ENCODE measurements at regions not wholly inside any gene's neighbourhood (a gene's known extent, or its start where the extent isn't known, plus 50 kb on each side); places are given as distances from the start of the nearest gene placed in this dataset.

DNA sequence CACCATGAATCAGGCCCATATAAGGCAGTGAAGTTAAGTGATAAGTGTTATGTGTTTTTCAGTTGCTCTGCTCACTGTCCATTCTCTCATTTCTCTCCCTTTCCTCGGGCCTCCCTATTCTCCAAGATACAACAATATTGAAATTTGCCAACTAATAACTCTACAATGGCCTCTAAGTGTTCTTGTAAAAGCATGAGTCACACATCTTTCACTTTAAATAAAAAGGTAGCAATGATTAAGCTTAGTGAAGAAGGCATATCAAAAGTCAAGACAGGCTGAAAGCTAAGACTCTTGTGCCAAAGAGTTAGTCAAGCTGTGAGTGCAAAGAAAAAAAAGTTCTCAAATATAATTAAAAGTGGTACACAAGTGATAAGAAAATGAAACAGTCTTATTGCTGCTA is 675.4 kb downstream of the OTOL1 start:
- no peak for DNase-seq
- no peaks in the 10 kb centered on the region for H3K9me3 Mint-ChIP-seq
- H3K4me3 Mint-ChIP-seq = no peak overlapping the region
- H3K27me3 Mint-ChIP-seq = no peaks in the 10 kb centered on the region
- H3K36me3 Mint-ChIP-seq (ENCODE audit: low read depth) = no peaks in the 10 kb centered on the region
- H3K4me1 Mint-ChIP-seq = no peaks in the 10 kb centered on the region
- no peak overlapping the region for H3K27ac Mint-ChIP-seq
- ChIA-PET CTCF (interaction anchor here (1.1 kb wide), 1 partner anchor 9 kb away, joined by 3 read pairs; no protein-coding TSS in a partner anchor), POLR2A (no interaction called here)

DNA sequence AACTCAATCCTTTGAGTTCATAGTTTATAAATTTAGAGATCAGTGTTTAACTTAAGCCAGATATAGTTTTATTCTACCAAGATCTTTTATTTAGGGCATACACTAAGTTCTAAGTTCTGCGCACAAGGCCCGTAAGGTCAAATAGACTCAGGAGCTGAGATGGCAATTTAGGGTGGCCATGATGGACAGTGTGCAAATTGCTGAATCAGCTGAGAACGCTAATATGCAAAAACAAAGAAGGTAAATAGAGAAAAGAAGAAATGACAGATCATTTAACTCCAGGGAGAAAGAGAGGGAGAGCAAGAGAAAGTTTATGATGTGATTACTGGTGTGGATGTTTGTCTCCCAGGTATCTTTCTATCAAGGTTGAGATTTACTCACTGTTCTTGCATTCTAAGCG is 678.5 kb downstream of the OTOL1 start:
- ChIA-PET POLR2A (no interaction called here), CTCF (no interaction called here)
- Mint-ChIP-seq H3K4me1 (no peaks in the 10 kb centered on the region), H3K36me3 (ENCODE audit: low read depth) (no peaks in the 10 kb centered on the region), H3K27ac (no peak overlapping the region), H3K4me3 (no peak overlapping the region), H3K9me3 (peaks cover 2% of the 10 kb centered on the region), H3K27me3 (no peaks in the 10 kb centered on the region)
- DNase-seq = no peak

DNA sequence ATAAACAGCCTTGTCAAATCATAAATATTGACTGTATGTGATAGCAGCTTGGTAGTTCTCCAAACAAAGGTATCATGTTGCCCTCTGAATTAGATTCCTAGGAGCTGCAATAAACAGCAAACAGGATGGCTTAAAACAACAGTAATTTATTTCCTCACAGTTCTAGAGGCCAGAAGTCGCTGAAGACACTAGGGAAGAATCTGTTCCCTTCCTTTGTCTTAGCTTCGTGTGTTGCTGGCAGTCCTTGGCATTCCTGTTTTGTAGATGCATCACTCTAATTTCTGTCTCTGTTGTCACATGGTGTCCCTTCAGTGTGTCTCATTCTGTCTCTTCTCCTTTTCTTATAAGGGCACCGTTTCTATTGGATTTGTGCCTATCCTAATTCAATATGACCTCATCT is 679.3 kb downstream of the OTOL1 start:
- Mint-ChIP-seq H3K27ac (no peak overlapping the region), H3K9me3 (peaks cover 2% of the 10 kb centered on the region), H3K27me3 (no peaks in the 10 kb centered on the region), H3K4me1 (no peaks in the 10 kb centered on the region), H3K4me3 (no peak overlapping the region), H3K36me3 (ENCODE audit: low read depth) (no peaks in the 10 kb centered on the region)
- ChIA-PET POLR2A (no interaction called here), CTCF (no interaction called here)
- no peak for DNase-seq

DNA sequence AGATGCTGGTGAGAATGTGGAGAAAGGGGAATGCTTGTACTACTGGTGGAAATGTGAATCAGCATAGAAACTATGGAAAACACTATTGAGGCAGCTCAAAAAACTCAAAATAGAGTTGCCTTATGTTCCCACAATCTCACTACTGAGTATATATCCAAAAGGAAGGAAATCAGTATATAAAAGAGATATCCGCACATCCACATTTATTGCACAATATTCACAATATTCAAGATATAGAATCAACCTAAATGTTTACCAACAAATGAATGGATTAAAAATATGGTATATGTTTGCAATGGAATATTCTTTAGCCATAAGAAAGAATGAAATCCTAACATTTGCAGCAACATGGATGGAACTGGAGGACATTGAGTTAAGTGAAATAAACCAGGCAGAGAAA is 686.8 kb downstream of the OTOL1 start:
- H3K9me3 Mint-ChIP-seq = no peaks in the 10 kb centered on the region
- DNase-seq = no peak
- H3K27me3 Mint-ChIP-seq = no peaks in the 10 kb centered on the region
- H3K4me1 Mint-ChIP-seq = no peaks in the 10 kb centered on the region
- ChIA-PET POLR2A (no interaction called here), CTCF (no interaction called here)
- no peak overlapping the region for H3K27ac Mint-ChIP-seq
- no peak overlapping the region for H3K4me3 Mint-ChIP-seq
- no peaks in the 10 kb centered on the region for H3K36me3 Mint-ChIP-seq (ENCODE audit: low read depth)

DNA sequence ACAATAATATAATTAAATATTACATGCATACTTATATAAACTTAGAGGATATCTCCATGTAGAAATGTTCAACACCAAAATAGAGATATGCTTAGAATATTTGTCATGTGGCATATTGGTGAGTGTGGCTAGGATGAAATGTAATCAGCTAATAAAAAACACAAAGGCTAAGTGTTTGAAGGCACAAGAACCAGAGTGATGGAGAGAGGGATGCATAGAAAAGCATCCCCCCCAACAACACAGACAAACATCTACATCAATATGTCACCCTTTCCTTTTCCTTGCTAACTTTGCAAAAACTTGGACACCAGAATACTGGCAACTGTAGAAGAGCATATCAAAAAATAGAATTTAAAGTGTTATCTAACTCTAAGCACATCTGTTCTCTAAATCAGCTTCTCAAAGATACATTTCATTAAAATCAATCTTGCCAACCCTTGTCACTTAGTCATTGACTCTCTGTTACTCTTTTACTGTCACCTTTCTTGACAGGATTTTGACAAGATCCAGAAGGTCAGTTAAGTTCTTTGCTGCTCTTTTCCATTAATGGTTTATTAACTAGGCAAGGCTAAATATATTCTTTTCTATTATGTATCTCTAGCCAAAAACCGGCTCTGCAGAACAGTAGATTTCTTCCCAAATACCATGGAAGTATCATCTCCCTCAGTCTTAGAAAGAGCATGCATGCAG is 695.9 kb downstream of the OTOL1 start:
- no peak overlapping the region for H3K27ac Mint-ChIP-seq
- CTCF ChIA-PET = no interaction called here
- H3K9me3 Mint-ChIP-seq = no peaks in the 10 kb centered on the region
- no peaks in the 10 kb centered on the region for H3K4me1 Mint-ChIP-seq
- no peaks in the 10 kb centered on the region for H3K36me3 Mint-ChIP-seq (ENCODE audit: low read depth)
- H3K4me3 Mint-ChIP-seq = no peak overlapping the region
- POLR2A ChIA-PET = no interaction called here
- no peaks in the 10 kb centered on the region for H3K27me3 Mint-ChIP-seq
- no peak for DNase-seq

DNA sequence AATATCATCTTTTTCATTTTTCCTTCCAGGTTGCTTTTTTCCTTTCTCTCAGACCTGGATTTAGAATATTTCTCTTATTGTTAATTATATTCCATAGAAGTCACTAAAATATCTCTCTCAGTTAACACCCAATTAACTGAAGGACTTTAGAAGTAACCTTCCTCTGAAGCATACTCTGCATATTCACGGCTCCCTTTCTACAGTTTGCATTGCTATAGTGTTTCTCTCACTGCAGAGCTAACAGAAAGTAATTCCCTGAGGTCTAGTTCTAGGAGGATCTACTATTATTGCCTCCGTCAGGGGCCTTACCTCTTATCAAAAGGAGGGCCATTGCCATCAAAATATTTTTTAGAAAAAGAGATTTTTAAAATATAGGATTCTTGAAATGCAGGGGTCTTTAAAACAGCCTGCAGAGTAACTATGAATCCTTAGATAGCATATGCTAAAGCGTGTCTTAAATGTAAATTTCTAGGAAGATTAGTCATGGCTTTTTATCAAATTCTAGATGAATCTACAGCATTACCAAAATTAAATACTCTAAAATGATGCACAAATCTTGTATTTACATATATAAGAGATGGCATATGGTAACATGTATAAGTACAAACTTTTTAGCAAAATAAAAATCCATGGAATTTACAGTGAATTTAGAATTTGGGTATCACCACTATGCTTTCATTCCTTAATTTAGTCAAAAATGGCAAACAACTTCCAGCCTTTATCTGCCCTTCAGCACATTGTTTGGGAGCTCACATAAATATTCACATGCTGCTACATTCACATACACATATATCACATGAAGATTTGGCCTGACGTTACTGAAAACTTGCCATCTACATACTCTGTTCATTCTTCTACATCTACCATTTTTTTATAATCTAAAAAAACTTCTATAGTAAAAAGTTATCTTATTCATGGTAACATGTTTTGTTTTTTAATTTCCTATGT is 696.8 kb downstream of the OTOL1 start:
- no peak overlapping the region for H3K27ac Mint-ChIP-seq
- no peak overlapping the region for H3K4me3 Mint-ChIP-seq
- ChIA-PET CTCF (no interaction called here), POLR2A (no interaction called here)
- no peaks in the 10 kb centered on the region for H3K4me1 Mint-ChIP-seq
- no peaks in the 10 kb centered on the region for H3K9me3 Mint-ChIP-seq
- H3K27me3 Mint-ChIP-seq = no peaks in the 10 kb centered on the region
- no peaks in the 10 kb centered on the region for H3K36me3 Mint-ChIP-seq (ENCODE audit: low read depth)
- DNase-seq = no peak

DNA sequence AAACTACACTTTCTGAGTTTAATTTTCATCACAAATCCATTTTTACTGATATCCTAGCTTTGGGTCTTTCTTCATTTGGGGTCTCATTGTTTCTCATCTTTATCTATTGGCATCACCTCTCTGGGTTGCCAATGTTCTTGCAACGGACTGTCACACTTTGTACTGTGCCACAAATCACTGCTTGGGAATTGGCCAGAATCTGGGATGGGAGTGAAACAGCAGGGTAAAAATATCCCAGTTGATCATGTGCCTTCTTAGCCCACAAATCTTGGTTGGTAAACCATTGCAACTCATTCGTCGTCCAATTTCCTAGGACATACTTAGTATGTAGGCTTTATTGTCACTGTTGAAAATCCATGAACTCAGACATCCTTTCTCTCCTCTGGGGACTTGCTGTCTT is 698.5 kb downstream of the OTOL1 start:
- Mint-ChIP-seq H3K27me3 (no peaks in the 10 kb centered on the region), H3K4me3 (no peak overlapping the region), H3K4me1 (no peaks in the 10 kb centered on the region), H3K27ac (no peak overlapping the region), H3K9me3 (no peaks in the 10 kb centered on the region), H3K36me3 (ENCODE audit: low read depth) (no peaks in the 10 kb centered on the region)
- ChIA-PET CTCF (no interaction called here), POLR2A (no interaction called here)
- no peak for DNase-seq

DNA sequence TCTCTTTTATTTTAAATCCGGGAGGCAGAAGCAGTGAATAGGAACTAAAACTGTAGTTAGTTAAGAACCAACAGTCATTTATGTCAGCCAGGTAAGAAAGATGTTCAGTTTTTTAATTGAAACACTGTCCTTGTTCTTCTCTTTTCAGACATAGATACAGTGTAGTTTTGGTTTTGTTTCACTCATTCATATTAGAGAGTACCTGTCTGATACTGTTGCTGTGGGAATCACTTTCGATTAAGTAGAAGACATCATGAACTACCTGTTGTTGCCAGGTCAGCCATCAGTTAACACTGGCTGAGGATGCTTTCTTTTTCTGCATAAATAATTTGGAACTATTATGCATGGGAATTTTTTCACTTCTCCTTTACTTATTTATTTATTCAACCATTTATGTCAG is 700.4 kb downstream of the OTOL1 start:
- no peaks in the 10 kb centered on the region for H3K4me1 Mint-ChIP-seq
- CTCF ChIA-PET = no interaction called here
- POLR2A ChIA-PET = no interaction called here
- H3K4me3 Mint-ChIP-seq = no peak overlapping the region
- no peak overlapping the region for H3K27ac Mint-ChIP-seq
- H3K36me3 Mint-ChIP-seq (ENCODE audit: low read depth) = no peaks in the 10 kb centered on the region
- H3K9me3 Mint-ChIP-seq = no peaks in the 10 kb centered on the region
- no peaks in the 10 kb centered on the region for H3K27me3 Mint-ChIP-seq
- no peak for DNase-seq

DNA sequence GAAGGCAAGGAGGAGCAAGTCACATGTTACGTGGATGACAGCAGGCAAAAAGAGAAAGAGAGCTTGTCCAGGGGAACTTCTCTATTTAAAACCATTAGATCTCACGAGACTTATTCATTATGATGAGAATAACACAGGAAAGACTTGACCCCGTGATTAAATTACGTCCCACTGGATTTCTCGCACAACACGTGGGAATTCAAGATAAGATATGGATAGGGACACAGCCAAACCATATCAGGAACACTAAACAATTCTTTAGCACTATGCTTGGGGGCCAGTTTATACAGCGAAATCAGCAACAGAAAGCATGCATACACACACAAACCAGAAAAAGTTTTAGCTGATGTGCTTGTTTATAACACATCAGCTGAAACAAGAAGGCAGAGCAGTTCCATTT is 704.2 kb downstream of the OTOL1 start:
- no peaks in the 10 kb centered on the region for H3K36me3 Mint-ChIP-seq (ENCODE audit: low read depth)

DNA sequence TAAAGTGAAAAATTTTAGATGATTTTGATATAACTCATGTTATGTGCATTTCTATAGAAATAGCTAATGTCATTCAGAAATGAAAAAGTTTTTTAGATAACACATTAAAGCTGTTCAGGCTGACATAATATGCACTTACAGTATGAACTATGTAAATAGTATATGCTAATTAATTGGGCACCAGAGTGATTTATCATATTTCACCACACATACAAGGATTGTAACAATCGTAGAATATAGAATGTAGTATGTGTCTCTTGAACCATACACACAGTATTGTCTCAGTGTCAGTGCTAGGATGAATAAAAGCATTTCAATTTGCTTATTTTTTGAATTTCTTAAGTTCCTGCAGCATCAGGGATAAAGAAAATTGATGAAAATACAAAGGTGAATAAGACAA is 710.0 kb downstream of the OTOL1 start:
- H3K27me3 Mint-ChIP-seq = no peaks in the 10 kb centered on the region
- ChIA-PET CTCF (no interaction called here), POLR2A (no interaction called here)
- no peaks in the 10 kb centered on the region for H3K36me3 Mint-ChIP-seq (ENCODE audit: low read depth)
- no peak for DNase-seq
- no peaks in the 10 kb centered on the region for H3K9me3 Mint-ChIP-seq
- no peaks in the 10 kb centered on the region for H3K4me1 Mint-ChIP-seq
- H3K4me3 Mint-ChIP-seq = no peak overlapping the region
- H3K27ac Mint-ChIP-seq = no peak overlapping the region

More for the DNA sequence above, 704.2 kb downstream of the OTOL1 start:
- no peaks in the 10 kb centered on the region for H3K27me3 Mint-ChIP-seq
- POLR2A ChIA-PET = interaction anchor here (0.5 kb wide), 1 partner anchor 372 kb away, joined by 7 read pairs; no protein-coding TSS in a partner anchor
- CTCF ChIA-PET = no interaction called here
- no peak for DNase-seq
- H3K4me3 Mint-ChIP-seq = no peak overlapping the region
- no peak overlapping the region for H3K27ac Mint-ChIP-seq
- no peaks in the 10 kb centered on the region for H3K9me3 Mint-ChIP-seq
- no peaks in the 10 kb centered on the region for H3K4me1 Mint-ChIP-seq

DNA sequence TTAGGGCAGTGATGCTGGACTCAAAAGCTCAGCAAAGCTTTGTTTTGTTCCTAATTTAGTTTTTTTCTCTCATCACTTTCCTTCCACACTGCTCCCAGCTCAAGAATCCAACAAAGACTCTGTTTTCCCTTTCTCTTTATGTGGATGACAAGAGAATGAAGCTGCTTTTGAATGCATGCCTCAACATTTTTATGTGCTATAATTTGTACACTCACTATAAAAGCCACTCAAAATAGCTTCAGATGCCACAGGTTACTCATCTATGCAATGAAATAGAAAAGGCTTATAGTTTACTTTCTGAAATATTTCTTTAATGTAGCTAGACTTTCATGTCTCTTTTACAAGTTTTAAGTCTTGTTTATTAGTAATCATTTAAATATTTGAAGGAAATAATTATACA is 714.9 kb downstream of the OTOL1 start:
- Mint-ChIP-seq H3K36me3 (ENCODE audit: low read depth) (no peaks in the 10 kb centered on the region), H3K27ac (no peak overlapping the region), H3K4me3 (no peak overlapping the region), H3K9me3 (no peaks in the 10 kb centered on the region), H3K4me1 (no peaks in the 10 kb centered on the region), H3K27me3 (no peaks in the 10 kb centered on the region)
- ChIA-PET POLR2A (no interaction called here), CTCF (no interaction called here)
- DNase-seq = no peak

DNA sequence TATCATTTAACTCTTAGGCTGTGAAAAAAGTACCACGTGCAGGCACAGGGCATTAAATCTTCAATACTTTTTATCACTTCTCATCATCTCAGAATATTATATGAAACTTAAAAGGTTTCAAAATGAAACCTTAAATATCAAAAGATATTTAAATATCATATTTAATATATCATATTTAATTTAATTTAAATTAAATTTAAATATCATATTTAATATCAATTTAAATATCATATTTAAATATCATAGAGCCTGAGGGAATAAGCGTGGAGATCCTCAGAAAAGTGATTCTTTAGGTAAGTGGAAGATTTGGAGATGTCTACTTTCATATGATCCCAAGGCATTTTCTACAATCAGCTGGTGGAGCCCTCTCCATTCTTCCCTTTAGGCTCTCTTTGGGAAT is 716.6 kb downstream of the OTOL1 start:
- Mint-ChIP-seq H3K9me3 (no peaks in the 10 kb centered on the region), H3K36me3 (ENCODE audit: low read depth) (no peaks in the 10 kb centered on the region), H3K27me3 (no peaks in the 10 kb centered on the region), H3K27ac (no peak overlapping the region), H3K4me3 (no peak overlapping the region), H3K4me1 (no peaks in the 10 kb centered on the region)
- DNase-seq = no peak
- POLR2A ChIA-PET = no interaction called here
- CTCF ChIA-PET = no interaction called here

DNA sequence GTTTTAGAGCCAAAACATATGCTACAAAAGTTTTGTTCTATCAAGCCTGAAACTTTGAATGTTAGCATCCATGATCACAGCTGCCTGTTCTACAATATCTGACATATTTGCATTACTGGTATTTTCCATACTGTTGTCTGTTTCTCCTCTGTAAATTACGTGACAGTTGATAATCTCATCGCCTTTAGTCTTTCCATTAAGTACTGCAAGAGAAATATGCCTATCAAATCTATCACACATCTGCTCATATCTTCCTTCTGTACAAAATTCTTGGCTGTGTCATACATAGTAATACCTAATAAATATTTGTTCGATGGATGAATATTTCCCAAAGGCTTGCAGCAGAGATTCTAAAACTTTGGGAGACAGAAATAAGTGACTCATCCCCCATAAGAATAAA is 717.3 kb downstream of the OTOL1 start:
- no peak for DNase-seq
- ChIA-PET POLR2A (no interaction called here), CTCF (no interaction called here)
- no peaks in the 10 kb centered on the region for H3K4me1 Mint-ChIP-seq
- H3K36me3 Mint-ChIP-seq (ENCODE audit: low read depth) = no peaks in the 10 kb centered on the region
- no peaks in the 10 kb centered on the region for H3K27me3 Mint-ChIP-seq
- no peak overlapping the region for H3K4me3 Mint-ChIP-seq
- H3K9me3 Mint-ChIP-seq = no peaks in the 10 kb centered on the region
- no peak overlapping the region for H3K27ac Mint-ChIP-seq

DNA sequence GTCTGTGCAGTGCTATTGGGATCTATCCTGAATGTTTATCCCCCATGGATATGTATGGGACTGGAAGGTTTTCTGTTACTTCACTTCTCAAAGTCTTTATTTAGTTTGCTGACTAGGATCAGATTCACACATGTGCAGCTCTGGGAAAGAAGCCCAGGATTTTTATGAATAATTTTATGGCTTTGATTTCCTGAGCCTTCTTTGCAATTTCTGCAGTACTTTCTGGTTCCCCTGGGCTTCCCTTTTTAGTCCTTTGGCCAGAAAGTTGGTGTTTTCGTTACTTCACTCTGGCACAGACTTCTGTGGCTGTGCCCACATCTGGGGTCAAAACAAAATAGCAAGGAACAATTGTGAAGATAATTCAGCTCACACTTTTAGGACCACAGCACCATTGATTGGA is 721.0 kb downstream of the OTOL1 start:
- H3K4me3 Mint-ChIP-seq = no peak overlapping the region
- H3K4me1 Mint-ChIP-seq = no peaks in the 10 kb centered on the region
- DNase-seq = no peak
- no peaks in the 10 kb centered on the region for H3K9me3 Mint-ChIP-seq
- H3K27ac Mint-ChIP-seq = no peak overlapping the region
- CTCF ChIA-PET = no interaction called here
- H3K36me3 Mint-ChIP-seq (ENCODE audit: low read depth) = no peaks in the 10 kb centered on the region
- no peaks in the 10 kb centered on the region for H3K27me3 Mint-ChIP-seq
- POLR2A ChIA-PET = no interaction called here

Measured in activated CD4-positive, alpha-beta T cell treated with anti-CD3 and anti-CD28 coated beads, Interleukin-2, amount 10 ng/mL, durations not matched to agents 7 days and 5 days (primary cell).